ENCODE measurements at regions not wholly inside any gene's neighbourhood (a gene's known extent, or its start where the extent isn't known, plus 50 kb on each side); places are given as distances from the start of the nearest gene placed in this dataset.

GRCh38 chr14:44379292-44379977 lies 127.6 kb downstream of the FSCB start:
- Mint-ChIP-seq H3K9me3 (peaks cover 75% of the 10 kb centered on the region), H3K27me3 (ENCODE audit: insufficient read depth) (no peaks in the 10 kb centered on the region), H3K27ac (no peak overlapping the region), H3K4me1 (ENCODE audit: low read depth) (no peaks in the 10 kb centered on the region), H3K36me3 (ENCODE audit: low read depth) (peaks cover 4% of the 10 kb centered on the region; the same call in 1 of the 2 replicates), H3K4me3 (no peak overlapping the region)
- TF ChIP-seq, protein P1, sequence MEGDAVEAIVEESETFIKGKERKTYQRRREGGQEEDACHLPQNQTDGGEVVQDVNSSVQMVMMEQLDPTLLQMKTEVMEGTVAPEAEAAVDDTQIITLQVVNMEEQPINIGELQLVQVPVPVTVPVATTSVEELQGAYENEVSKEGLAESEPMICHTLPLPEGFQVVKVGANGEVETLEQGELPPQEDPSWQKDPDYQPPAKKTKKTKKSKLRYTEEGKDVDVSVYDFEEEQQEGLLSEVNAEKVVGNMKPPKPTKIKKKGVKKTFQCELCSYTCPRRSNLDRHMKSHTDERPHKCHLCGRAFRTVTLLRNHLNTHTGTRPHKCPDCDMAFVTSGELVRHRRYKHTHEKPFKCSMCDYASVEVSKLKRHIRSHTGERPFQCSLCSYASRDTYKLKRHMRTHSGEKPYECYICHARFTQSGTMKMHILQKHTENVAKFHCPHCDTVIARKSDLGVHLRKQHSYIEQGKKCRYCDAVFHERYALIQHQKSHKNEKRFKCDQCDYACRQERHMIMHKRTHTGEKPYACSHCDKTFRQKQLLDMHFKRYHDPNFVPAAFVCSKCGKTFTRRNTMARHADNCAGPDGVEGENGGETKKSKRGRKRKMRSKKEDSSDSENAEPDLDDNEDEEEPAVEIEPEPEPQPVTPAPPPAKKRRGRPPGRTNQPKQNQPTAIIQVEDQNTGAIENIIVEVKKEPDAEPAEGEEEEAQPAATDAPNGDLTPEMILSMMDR (IDR thresholded peaks at IDR 0.05), result no peak
- DNase-seq, result no peak

- H3K9me3 Mint-ChIP-seq, result peaks cover 67% of the 10 kb centered on the region
- DNase-seq, result no peak
- no peak overlapping the region for H3K4me3 Mint-ChIP-seq
- H3K36me3 Mint-ChIP-seq (ENCODE audit: low read depth), result peaks cover 4% of the 10 kb centered on the region; the same call in 1 of the 2 replicates
- no peak overlapping the region for H3K27ac Mint-ChIP-seq
- TF ChIP-seq, protein P1 (IDR thresholded peaks at IDR 0.05), result no peak
- H3K4me1 Mint-ChIP-seq (ENCODE audit: low read depth), result no peaks in the 10 kb centered on the region
- H3K27me3 Mint-ChIP-seq (ENCODE audit: insufficient read depth), result no peaks in the 10 kb centered on the region
Measured at GRCh38 chr14:44374906-44375305, 132.2 kb downstream of the FSCB start.

- H3K4me1 Mint-ChIP-seq (ENCODE audit: low read depth), result no peaks in the 10 kb centered on the region
- DNase-seq, result no peak
- peaks cover 4% of the 10 kb centered on the region; the same call in 1 of the 2 replicates for H3K36me3 Mint-ChIP-seq (ENCODE audit: low read depth)
- H3K27me3 Mint-ChIP-seq (ENCODE audit: insufficient read depth), result no peaks in the 10 kb centered on the region; the same call in 1 of the 2 replicates
- peaks cover 62% of the 10 kb centered on the region for H3K9me3 Mint-ChIP-seq
- no peak overlapping the region for H3K4me3 Mint-ChIP-seq
- TF ChIP-seq, protein P1 (IDR thresholded peaks at IDR 0.05), result no peak
- no peak overlapping the region for H3K27ac Mint-ChIP-seq
Measured at GRCh38 chr14:44372807-44373489, 134.1 kb downstream of the FSCB start.

DNA sequence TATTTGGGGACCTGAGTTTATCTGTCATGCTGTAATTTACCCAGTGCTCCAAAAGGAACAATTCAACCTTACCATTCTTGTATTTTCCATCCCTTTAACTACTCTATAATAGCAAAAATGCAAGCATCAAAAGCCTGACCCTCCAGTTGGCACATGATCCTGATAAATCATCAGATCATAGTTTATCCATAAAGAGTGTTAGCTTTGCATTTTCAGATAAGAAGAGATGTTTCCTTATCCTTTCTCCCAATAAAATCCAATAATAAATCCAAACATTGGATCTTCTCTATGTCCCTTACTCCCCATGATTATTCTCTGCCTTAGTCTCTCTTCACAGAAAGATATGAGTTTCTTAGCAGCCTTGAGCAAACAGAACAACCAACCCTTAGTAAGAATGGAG lies 134.9 kb downstream of the FSCB start:
- TF ChIP-seq, protein P1 (IDR thresholded peaks at IDR 0.05), result no peak
- Mint-ChIP-seq H3K27me3 (ENCODE audit: insufficient read depth) (no peaks in the 10 kb centered on the region; the same call in 1 of the 2 replicates), H3K9me3 (peaks cover 62% of the 10 kb centered on the region), H3K36me3 (ENCODE audit: low read depth) (peaks cover under 1% of the 10 kb centered on the region; the same call in 1 of the 2 replicates), H3K27ac (no peak overlapping the region), H3K4me1 (ENCODE audit: low read depth) (no peaks in the 10 kb centered on the region), H3K4me3 (no peak overlapping the region)
- no peak for DNase-seq

DNA sequence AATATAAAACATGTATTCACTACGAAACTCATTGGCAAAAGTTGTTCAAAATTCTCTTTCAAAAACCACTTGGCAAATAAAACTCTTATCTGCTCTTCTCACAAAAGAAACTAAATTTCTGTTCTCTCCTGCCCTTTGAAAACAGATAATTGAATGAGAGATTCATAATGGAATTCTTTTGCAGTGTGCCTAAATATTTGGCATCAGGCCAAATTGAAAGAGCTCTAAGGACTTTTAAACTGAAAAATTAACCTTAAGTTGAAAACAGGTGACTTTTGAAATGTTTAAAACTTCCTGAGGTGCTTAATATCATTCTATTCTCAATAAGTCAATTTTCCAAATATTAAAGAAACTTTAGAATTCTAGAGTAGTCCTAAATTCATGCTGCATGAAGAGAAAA lies 136.4 kb downstream of the FSCB start:
- Mint-ChIP-seq H3K9me3 (peaks cover 55% of the 10 kb centered on the region), H3K36me3 (ENCODE audit: low read depth) (no peaks in the 10 kb centered on the region), H3K4me1 (ENCODE audit: low read depth) (no peaks in the 10 kb centered on the region), H3K4me3 (no peak overlapping the region), H3K27ac (no peak overlapping the region), H3K27me3 (ENCODE audit: insufficient read depth) (no peaks in the 10 kb centered on the region; the same call in 1 of the 2 replicates)
- DNase-seq, result no peak
- TF ChIP-seq, protein P1 (IDR thresholded peaks at IDR 0.05), result no peak

All from HFFc6 (cell line).